ENCODE measurements at regions not wholly inside any gene's neighbourhood (a gene's known extent, or its start where the extent isn't known, plus 50 kb on each side); places are given as distances from the start of the nearest gene placed in this dataset.
"Not testable (repeated sequence)": the region's sequence is repeated elsewhere in the genome, so short reads cannot be mapped to it uniquely, and the experiment has no call there.

DNA sequence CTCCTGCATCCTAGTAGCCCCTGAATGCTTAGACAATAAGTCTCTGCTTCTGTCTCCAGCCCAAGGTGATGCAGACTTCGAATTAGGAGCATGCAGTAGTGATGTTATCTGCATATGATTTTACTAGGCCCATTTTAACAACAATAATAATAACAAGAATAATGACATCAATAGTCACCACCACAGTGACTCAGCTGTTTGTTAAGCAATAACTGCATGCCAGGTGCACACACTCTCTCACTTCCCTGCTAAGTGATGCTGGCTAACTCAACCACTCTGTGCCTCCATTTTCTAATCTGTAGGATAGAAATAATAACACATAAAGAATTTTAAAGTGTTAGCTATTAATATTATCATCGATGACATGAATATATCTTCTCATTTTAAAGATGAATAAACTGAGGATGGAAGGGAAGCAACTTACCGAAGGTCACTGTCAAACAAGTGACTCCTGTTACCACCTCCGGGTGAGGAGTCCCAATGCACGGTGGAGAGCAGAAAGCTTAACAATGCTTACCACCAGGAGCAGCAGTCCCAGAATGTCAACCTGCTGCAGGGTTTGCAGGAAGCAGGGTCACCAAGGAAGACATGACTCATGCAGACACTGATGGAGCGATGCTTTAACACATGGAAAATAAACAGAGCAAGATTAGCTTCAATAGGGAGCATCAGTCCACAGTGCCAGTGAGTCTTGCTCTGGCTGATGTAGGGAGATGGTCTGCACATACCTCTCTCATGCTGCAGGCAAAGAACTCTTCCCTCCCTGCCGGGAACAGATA lies 290.2 kb downstream of the SPATA17 start:
- no peak for DNase-seq

DNA sequence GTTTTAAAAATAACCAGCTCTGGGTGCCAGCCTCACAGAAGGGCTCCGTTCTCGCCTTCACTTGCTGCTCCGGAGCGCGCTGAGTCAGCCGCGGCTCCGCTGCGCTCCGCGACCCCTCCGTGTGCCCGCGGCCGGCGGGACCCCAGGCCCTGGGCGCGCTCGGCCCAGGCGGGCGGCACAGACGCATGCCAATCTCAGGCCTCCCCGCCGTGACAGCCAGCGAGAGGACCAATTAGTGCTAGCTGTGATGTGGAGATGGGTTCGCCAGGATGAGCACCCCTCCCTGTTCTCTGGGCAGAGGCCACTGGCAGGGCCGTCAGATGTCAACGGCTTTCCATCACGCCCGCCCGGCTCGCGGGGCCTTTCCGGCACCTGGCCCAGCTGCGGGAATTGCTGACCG lies 293.8 kb downstream of the SPATA17 start:
- DNase-seq, result no peak

DNA sequence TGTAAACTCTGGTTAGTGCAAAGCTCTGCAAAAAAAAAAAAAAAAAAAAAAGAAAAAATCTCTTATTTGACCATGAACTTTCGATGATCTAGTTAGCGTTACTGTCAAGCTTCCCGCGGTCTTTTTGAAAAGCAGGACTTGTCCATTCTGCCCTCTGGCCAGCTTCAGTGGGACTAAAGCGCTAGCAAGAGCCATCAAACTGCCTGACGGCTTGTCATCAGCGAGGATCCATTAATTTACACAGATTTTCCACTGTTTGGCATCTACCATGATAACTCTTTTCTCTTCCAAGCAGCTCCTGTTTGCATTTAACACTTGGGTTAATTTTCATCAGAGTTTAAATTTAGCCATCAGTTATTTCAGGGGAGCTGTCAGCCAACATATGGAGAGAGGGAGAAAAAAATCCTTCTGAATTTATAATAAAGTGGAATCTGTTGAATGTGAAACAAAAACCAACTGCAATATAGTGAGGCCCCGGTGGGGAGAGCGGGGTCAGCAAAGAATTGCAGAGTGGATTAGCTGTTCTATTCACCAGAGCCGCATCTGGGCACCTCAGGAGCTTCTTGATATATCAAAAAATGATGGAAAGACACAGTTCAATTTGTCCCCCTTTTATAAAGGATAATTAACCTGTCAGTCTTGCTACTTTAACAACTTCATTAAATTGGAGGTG lies 298.2 kb downstream of the SPATA17 start:
- no peak for DNase-seq

DNA sequence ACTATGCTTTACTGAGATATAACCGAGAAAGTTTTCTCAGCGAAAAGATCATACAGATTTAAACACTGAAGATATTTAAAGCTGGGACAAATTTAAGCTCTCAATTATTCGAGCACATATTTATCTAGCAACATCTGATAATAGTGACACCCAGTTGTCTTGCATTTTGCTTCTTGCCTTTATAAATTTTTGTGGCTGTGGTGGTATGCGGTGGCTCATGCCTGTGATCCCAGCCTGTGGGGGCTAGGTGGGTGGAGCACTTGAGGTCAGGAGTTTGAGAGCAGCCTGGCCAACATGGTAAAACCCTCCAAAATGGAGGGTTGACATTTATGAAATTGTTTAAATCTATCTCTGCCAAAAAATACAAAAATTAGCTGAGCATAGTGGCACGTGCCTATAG lies 312.2 kb downstream of the SPATA17 start:
- peak; percentile 35 for DNase-seq

DNA sequence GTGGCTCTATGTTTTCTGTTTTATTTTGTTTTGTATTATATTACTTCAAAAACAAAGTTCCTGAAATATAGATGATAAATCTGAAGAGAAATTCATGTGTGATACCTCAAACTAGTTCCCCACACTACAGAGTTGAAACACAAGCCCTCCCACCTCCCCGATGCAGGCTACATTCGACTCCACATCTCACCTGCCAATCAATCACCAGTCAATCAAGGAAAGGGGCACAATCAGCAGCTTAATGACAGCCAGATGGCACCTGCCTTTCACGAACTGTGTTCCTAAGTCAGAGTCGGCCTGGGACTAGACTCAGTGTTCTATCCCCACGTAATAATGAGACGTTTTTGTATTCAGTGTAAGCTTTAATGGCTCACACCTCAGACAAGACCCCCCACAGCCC lies 313.4 kb downstream of the SPATA17 start:
- no peak for DNase-seq

DNA sequence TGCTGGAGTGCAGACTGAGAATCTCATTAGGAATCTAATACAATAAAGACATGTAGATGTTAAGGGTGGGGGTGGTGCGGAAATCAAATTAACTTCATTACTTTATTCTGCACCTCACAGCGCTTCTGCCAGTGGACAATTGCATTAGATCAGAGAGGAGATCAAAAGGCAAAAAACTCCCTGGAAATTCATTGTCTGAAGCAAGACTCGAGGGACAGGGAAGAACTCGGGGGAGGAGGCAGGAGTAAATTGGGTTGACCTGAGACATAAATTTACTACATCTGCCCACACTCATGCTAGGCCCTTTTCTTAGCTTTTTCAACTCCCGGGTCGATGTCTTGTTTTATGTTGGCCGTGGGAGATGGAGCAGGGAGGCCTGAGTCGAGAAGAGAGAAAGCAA lies 315.4 kb downstream of the SPATA17 start:
- DNase-seq, result no peak

DNA sequence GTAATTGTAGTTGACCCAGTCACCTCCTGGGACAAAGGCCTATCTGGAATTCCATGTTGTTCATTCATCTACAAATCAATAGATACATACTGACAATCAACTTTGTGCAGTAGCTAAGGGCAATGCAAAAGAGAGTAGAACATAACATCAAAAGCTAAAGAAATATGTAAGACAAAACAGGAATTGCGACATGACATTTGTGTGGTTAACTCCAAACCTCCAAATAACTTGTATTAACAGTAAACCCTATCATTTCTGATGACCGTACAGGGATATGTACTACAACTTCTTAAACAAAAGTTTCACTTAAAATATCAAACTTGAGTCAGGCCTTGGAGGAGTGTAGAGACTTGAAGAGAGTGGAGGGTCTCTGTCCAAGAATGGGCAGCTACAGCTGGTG lies 317.6 kb downstream of the SPATA17 start:
- peak; percentile 28 for DNase-seq

DNA sequence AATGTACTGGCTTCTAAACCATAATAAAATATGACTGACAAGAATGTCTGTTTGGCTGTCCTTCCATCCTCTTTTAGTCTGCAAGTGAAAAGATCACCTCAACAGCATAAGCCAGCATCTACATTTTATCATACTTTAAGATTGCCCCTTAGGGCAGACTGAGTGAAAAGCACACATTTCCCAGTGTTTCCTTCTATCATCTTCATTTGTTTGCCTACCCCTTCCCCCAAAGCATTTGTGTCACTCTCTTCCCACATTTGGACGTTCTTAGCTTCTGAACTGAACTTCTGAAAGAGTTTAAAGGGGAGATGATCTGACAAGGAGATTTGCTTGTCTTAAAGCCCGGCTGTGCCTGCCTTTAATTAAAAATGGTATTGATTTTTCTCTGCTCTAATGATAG lies 322.2 kb downstream of the SPATA17 start:
- DNase-seq, result no peak

DNA sequence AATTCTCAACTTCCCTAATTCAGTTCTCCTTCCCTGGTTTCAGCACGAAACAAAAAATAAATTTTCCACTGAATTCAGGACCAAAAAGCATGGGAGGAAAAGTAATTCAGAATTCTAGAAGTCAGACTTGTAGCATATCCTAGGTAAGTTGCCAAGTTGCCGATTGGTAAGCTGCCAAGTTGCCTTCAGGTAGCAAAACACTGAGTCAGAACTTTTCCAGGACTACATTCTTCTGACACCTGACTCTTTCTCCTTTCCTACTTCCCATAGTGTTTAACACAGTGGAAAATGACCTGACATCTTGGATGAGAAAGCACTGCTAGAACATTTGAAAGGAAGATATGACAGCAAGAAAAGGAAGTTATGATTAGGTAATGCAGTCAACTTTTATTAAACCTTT lies 322.8 kb downstream of the SPATA17 start:
- no peak for DNase-seq

DNA sequence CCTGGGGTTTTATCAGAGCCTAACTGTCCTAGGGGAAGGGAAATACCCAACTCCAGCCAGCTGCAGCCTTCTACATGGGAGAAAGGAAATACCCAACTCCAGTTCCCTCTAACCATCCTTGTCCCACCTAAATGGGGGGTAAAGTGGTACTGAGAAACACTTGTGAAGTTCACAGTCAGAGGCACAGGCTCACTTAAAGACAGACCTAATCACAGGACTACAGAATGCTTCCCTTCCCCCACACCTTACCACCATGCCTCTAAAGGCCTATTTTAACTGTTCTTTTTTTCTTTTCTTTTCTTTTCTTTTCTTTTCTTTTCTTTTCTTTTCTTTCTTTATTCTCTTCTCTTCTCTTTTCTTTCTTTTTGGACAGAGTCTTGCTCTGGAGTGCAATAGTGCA lies 324.6 kb downstream of the SPATA17 start:
- DNase-seq, result no peak

DNA sequence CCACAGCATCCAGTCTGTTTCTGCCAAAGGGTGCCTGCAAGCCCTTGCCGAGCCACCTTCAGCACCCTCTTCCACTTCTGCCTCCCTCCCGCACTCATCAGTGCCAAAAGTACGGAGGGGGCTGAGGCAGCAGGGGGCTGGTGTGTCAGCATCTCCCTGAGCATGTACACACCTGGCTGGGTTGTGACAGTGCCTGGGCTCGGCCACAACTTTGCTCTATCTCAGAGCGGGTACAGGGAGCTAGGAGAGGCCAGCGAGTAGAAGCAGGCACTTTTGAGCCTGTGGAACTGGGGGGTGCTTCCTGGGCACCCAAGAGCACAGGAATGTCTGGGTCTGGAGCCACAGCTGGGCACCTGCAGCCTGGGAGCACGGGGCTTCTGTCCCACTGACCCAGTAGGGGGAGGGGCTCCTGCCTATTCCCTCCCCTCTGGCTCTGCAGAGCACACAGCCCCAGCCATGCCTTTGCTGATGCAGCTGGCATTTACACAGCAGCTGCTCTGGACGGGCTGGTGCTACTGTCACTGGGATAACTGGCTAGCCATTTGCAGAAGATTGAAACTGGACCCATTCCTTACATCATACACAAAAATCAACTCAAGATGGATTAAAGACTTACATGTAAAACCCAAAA lies 319.8 kb upstream of the RRP15 start:
- DNase-seq, result no peak

DNA sequence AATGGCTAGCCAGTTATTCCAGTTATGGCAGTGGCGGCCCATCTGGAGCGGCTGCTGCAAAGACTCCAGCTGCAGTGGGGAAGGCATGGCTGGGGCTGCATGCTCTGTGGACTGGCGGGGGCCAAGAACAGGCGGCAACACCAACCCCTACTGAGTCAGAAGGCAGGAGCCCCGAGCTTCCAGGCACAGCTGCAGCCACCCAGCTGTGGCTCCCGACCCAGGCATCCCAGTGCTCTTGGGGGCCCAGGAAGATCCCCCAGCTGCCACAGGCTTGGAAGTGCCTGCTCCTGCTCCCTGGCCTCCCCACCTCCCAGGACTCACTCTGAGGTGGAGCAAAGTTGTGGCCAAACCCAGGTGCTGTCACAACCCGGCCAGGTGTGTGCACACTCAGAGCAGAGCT lies 317.0 kb upstream of the RRP15 start:
- no peak for DNase-seq

DNA sequence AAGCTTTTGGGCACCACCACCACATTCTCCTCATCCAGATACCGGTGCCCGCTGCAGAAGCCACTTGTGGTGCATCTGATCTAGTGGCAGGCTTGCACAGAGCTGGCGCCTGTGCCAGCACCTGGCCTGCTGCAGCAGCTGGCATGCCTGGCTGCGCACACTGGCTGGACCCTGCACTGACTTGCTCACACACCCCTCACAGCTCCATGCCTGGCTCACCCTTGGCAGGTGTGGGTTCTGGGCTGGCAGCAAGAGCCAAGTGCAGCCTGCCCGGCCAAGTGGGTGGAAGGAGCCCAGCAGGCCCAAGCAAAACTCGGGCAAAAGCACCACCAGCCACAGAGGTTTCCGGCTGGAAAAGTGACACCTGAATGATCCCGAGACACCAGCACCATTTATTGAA lies 315.7 kb upstream of the RRP15 start:
- DNase-seq, result no peak

DNA sequence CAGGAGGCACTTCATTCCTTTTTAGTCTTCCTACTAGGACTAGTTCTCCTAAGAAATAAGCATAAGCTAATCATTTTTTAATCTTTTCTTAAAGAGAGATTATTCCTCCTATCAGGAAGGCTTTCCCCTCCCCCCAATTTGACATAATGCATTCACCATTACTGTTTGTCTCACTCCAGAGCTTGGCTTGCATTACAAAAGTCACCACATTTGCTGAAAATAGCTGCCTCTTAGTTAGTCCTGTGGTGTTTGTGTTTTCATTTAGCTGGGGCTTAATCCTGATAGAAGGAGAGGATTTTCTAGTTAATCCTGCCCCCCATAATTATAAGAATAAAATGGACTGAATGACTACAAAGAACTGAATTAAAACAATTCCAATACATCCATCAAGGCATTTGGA lies 307.1 kb upstream of the RRP15 start:
- DNase-seq, result no peak

DNA sequence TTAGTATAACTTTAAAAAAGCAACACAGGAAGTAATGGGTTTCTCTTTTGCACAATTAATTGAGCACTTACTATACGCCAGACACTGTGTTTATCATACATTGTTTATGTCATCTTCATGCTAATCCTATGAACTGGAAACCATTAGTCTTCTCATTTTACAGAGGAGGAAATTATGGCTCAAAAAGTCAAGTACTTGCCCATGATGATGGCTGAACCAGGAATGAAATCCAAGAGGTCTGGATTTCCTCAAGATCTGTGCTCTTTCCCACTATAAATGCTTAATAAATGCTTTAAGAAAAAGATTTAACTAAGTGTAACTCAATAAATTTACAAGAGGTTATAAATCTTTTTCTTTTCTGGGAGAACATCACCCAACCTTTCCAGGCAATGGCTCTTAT lies 303.7 kb upstream of the RRP15 start:
- no peak for DNase-seq

DNA sequence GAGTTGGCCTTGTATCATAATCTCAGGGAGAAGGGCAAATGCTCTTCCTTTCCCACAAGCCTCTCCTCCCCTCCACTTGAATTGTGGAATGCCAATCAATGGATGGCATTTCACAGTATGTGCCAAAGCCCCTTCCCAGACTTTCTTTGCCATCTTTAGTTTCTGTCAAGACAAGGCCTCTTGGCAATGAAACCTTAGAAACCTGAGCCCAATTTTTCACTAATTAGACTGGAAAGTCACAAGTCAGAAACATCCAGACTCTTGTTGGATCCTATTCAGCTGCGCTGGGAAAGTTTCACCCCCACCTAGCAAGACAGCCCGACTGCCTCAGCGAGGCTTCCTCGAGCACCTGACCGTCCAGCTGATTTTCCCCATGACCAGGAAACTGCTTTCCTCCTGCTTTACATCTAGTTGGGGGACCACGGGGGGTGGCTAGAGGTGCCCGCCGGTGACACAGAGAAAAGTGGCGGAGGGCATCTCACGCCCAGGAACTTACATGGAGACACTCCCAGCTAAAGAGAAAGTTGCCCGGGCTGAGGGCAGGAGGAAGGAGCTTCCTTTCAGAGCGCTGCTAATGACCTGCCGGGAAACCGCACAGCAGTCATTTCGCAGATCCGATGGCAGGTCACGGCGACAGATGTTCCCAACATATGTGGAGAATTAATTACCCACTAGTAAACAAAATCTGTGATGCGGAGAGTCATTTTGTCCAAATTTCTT lies 302.6 kb upstream of the RRP15 start:
- no peak for DNase-seq

DNA sequence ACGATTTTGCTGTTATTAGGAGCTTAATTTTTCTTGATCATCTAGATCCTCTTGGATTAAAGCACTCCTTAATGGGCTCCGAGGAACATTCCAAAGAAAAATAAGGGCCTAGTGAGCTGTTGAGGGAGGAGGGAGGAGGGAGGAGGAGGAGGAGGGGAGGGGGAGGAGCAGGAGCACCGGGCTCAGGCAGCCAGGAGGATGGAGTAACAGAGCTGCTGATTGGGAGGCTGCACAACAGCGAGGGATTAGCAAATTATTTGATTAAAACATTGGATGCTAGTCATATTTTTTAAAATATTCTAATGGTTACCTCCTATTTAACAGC lies 302.1 kb upstream of the RRP15 start:
- DNase-seq, result no peak

DNA sequence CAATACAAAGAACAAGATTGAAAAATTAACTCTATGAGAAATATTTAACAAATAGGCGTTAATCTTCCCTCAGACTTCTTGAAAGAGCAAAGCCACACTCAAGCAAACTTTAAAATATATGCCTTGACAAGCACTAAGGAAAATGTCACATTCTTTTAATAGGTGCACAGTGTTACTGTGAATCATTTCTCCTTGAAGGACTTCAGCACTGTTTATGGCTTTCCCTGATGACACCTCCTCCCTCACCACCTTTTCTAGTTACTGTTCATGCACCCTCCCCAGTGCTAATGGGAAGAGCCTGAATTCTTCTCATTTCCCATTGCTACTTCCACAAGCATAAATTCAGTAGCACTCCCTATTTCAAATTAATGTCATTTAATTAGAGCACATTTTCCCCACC lies 299.5 kb upstream of the RRP15 start:
- no peak for DNase-seq

DNA sequence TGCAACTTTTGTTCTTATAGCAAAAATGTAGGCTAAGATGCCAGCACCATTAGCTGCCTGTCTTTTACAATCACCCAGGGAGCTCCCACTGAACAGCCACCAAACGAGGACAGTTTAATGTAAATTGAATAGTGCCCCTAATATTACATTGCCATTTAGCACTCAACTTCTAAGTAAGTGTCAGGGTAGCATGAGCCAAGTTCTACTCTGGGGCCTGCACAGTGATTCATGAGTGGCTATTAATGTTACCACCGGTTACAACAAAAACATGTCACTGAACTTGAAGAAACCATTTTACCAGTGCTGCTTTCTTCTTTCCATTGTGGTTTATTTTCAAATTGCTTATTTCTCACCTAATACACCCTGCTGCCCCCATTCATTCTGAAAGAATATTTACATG lies 295.6 kb upstream of the RRP15 start:
- DNase-seq, result no peak

DNA sequence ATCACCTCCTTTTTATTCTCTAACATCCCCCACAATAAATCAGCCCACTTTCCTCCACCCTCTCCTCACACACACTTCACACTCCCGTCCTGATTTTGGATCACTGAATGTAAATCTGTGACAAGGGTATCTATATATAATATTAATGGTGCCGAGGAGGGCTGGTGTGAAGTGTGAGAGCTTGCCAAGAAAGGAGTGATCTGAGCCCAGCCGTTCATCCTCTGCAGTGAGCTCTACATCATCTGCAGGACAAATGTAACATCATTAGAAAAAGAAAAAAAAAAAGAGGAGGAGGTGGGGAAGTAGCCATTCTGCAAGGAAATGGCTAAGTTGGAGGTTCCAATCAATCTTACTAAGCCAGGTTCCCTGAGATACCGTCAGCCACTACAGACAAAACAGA lies 291.7 kb upstream of the RRP15 start:
- DNase-seq, result no peak

DNA sequence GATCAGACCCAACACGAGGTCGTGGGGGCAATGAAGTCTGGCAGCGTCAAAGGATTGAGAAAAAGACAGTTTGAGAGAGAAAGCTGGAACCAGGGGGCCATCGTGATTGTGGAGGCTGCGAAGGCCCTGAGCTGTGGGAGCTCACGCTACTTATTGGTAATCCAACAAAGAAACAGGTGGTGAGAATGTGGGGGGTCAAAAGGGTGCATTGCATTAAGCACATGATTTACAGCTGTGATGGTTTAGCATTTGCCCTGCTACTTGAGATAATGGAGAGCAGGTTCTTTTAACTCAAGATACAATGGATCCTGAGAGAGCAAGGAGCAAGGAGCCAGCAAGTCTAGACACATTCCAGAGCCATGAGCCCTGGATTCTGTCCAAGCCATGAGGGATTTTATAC lies 276.8 kb upstream of the RRP15 start:
- peak; percentile 11 for DNase-seq

DNA sequence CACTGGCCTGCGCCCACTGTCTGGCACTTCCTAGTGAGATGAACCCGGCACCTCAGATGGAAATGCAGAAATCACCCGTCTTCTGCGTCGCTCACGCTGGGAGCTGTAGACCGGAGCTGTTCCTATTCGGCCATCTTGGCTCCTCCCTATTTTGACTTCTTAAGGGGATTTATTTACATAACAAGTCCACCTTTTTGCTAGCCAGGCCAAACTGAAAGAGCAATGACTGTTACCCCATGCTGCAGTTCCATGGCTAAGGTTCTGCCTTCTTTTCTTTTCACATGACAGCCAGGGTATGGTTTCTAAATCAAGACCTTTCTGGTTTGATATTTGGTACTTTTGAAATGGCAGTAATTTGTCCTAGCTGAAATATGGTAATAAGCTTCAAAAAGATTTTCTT lies 270.0 kb upstream of the RRP15 start:
- not testable (repeated sequence) for DNase-seq

DNA sequence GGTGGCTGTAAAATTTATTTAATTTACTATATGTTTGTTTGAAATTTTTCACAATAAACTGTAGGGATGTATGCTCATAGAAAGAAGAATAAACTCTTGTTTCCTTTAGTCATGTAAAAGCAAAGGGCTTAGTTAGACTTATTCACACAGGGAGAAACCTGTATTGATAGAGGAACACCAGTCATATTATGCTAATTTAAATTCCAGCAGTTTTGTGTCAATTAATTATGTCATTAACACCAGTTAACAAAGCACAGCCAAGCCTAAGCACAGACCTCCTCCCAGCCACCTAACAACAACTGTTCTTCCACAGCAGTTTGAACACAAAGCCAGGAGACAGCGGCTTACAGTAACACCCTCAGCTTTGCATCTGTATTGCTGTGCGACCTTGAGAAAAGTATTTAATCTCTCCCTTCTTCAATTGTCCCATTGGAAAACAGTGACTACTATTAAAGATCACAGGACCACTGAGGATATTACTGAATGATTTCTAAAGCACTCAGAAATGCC lies 260.8 kb upstream of the RRP15 start:
- no peak for DNase-seq

DNA sequence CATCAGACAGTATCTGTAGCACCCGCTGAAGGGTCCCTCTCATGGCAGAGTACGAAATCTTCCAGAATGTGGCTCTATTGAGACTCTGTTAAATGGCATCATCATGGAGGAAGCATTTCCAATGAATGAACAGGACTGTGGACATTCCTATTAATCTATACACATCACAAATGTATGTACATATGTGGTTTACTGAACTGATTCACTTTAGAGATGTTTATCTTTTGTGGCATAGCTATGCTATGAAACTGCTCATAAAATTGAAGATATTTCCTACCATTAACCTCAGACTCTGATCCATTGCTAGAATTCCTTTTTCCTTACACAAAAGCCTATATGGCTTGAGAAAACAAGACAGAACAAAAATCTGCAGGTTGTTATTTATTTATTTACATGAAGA lies 259.6 kb upstream of the RRP15 start:
- peak; percentile 84 for DNase-seq
